ENCODE measurements at regions not wholly inside any gene's neighbourhood (a gene's known extent, or its start where the extent isn't known, plus 50 kb on each side); places are given as distances from the start of the nearest gene placed in this dataset.
"Not testable (repeated sequence)": the region's sequence is repeated elsewhere in the genome, so short reads cannot be mapped to it uniquely, and the experiment has no call there.

GRCh38 chr6:11458509-11458908 is 79.0 kb upstream of the TMEM170B start:
- no peaks in the 10 kb centered on the region for H4K20me1 ChIP-seq (ENCODE audit: control insufficient read depth, insufficient read depth, low read depth, low read length)
- H3K4me1 ChIP-seq (ENCODE audit: control insufficient read depth, low read length): peaks cover 61% of the 10 kb centered on the region
- peak overlapping the region; percentile 95 for H3K27ac ChIP-seq (ENCODE audit: low read depth, low read length)
- TF ChIP-seq CTCF (IDR thresholded peaks at IDR 0.05; ENCODE audit: low read depth, low read length, poor library complexity, severe bottlenecking): no peak
- TF ChIP-seq EZH2phosphoT487 (IDR thresholded peaks at IDR 0.05; ENCODE audit: borderline replicate concordance, low read length): no peak
- peak overlapping the region; percentile 95 for H3K4me2 ChIP-seq (ENCODE audit: low read length)
- no peaks in the 10 kb centered on the region for H3K9me2 ChIP-seq (replicated peaks; ENCODE audit: control insufficient read depth, low read length)
- H3F3A ChIP-seq (ENCODE audit: control insufficient read depth, insufficient read depth): peaks cover 32% of the 10 kb centered on the region
- peak overlapping the region; percentile 75 for H3K4me3 ChIP-seq (ENCODE audit: low read length)
- no peaks in the 10 kb centered on the region for H3K36me3 ChIP-seq (ENCODE audit: control insufficient read depth, low read length)
- no peaks in the 10 kb centered on the region for H3K9me3 ChIP-seq (ENCODE audit: control insufficient read depth, insufficient read depth, low read length)
- H3K79me2 ChIP-seq (ENCODE audit: control insufficient read depth, low read length): no peaks in the 10 kb centered on the region
- H3K27me3 ChIP-seq (ENCODE audit: control insufficient read depth, low read length): no peaks in the 10 kb centered on the region

DNA sequence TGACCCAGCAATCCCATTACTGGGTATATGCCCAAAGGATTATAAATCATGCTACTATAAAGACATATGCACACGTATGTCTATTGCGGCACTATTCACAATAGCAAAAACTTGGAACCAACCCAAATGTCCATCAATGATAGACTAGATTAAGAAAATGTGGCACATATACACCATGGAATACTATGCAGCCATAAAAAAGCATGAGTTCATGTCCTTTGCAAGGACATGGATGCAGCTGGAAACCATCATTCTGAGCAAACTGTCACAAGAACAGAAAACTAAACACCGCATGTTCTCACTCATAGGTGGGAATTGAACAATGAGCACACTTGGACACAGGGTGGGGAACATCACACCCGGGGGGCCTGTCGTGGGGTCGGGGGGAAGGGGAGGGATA is 80.1 kb upstream of the TMEM170B start:
- H3K4me3 ChIP-seq (ENCODE audit: low read length); H3K79me2 ChIP-seq (ENCODE audit: control insufficient read depth, low read length); H3K9me3 ChIP-seq (ENCODE audit: control insufficient read depth, insufficient read depth, low read length); H3K4me2 ChIP-seq (ENCODE audit: low read length); H3K27me3 ChIP-seq (ENCODE audit: control insufficient read depth, low read length); H4K20me1 ChIP-seq (ENCODE audit: control insufficient read depth, insufficient read depth, low read depth, low read length); H3K9me2 ChIP-seq (replicated peaks; ENCODE audit: control insufficient read depth, low read length); H3K36me3 ChIP-seq (ENCODE audit: control insufficient read depth, low read length); H3K27ac ChIP-seq (ENCODE audit: low read depth, low read length): not testable (repeated sequence)
- peaks cover 54% of the 10 kb centered on the region for H3K4me1 ChIP-seq (ENCODE audit: control insufficient read depth, low read length)
- H3F3A ChIP-seq (ENCODE audit: control insufficient read depth, insufficient read depth): peaks cover 32% of the 10 kb centered on the region

DNA sequence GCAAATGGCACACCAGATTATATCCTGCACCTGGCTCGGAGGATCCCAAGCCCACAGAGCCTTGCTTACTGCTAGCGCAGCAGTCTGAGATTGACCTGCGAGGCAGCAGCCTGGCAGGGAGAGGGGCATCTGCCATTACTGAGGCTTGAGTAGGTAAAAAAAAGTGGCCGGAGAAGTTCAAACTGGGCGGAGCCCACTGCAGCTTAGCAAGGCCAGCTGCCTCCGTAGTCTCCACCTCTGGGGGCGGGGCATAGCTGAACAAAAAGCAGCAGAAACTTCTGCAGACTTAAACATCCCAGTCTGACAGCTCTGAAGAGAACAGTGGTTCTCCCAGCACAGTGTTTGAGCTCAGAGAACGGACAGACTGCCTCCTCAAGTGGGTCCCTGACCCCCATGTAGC is 85.4 kb upstream of the TMEM170B start:
- H3K27me3 ChIP-seq (ENCODE audit: control insufficient read depth, low read length); H3K79me2 ChIP-seq (ENCODE audit: control insufficient read depth, low read length); H3K4me2 ChIP-seq (ENCODE audit: low read length); H3K9me2 ChIP-seq (replicated peaks; ENCODE audit: control insufficient read depth, low read length); H4K20me1 ChIP-seq (ENCODE audit: control insufficient read depth, insufficient read depth, low read depth, low read length); H3F3A ChIP-seq (ENCODE audit: control insufficient read depth, insufficient read depth); H3K27ac ChIP-seq (ENCODE audit: low read depth, low read length); H3K36me3 ChIP-seq (ENCODE audit: control insufficient read depth, low read length); H3K9me3 ChIP-seq (ENCODE audit: control insufficient read depth, insufficient read depth, low read length); H3K4me3 ChIP-seq (ENCODE audit: low read length): not testable (repeated sequence)
- peaks cover 36% of the 10 kb centered on the region for H3K4me1 ChIP-seq (ENCODE audit: control insufficient read depth, low read length)

- H3K4me1 ChIP-seq (ENCODE audit: control insufficient read depth, low read length): peaks cover 29% of the 10 kb centered on the region
- no peaks in the 10 kb centered on the region for H4K20me1 ChIP-seq (ENCODE audit: control insufficient read depth, insufficient read depth, low read depth, low read length)
- H3K9me2 ChIP-seq (replicated peaks; ENCODE audit: control insufficient read depth, low read length): no peaks in the 10 kb centered on the region
- H3K9me3 ChIP-seq (ENCODE audit: control insufficient read depth, insufficient read depth, low read length): peaks cover 2% of the 10 kb centered on the region; the same call in 1 of the 2 replicates
- no peaks in the 10 kb centered on the region for H3K27me3 ChIP-seq (ENCODE audit: control insufficient read depth, low read length)
- TF ChIP-seq CTCF (IDR thresholded peaks at IDR 0.05; ENCODE audit: low read depth, low read length, poor library complexity, severe bottlenecking) (no peak), EZH2phosphoT487 (IDR thresholded peaks at IDR 0.05; ENCODE audit: borderline replicate concordance, low read length) (no peak)
- H3K4me2 ChIP-seq (ENCODE audit: low read length): no peak overlapping the region
- H3K27ac ChIP-seq (ENCODE audit: low read depth, low read length): no peak overlapping the region
- no peaks in the 10 kb centered on the region for H3K79me2 ChIP-seq (ENCODE audit: control insufficient read depth, low read length)
- no peak overlapping the region for H3K4me3 ChIP-seq (ENCODE audit: low read length)
- H3F3A ChIP-seq (ENCODE audit: control insufficient read depth, insufficient read depth): 0 out of 2 replicates have a peak, but pooled peaks cover 3% of the 10 kb centered on the region
- H3K36me3 ChIP-seq (ENCODE audit: control insufficient read depth, low read length): no peaks in the 10 kb centered on the region
These were observed 87.5 kb upstream of the TMEM170B start for GRCh38 chr6:11450037-11450436.
